Thyroid gland (tissue), 4 donors: ENCODE measurements at regions not wholly inside any gene's neighbourhood (a gene's known extent, or its start where the extent isn't known, plus 50 kb on each side); places are given as distances from the start of the nearest gene placed in this dataset.
A peak's percentile ranks its signal among the peaks of the same experiment; 100 is the strongest.

Source experiments
- DNase-seq, 2 donors: peaks; one replicate each; pipeline ENCODE4 v3.0.0-alpha.2; 2019
- H3K27ac ChIP-seq, 3 donors: fragments of 200-600 bp; sonication (generic); 1 replicate in 2 of 3; 2 replicates in 1 of 3; pipeline ENCODE4 v1.5.1; 2016 to 2019; ENCODE audit warnings: mild to moderate bottlenecking in 1 of 3, moderate library complexity in 1 of 3
- H3K27me3 ChIP-seq: fragments of 200-600 bp; sonication (generic); one replicate; pipeline ENCODE4 v1.5.1; 2019
- H3K36me3 ChIP-seq, 2 donors: fragments of 200-600 bp; sonication (generic); one replicate each; pipeline ENCODE4 v1.5.1; 2016 to 2019
- H3K4me1 ChIP-seq, 2 donors: fragments of 200-600 bp; sonication (generic); one replicate each; pipeline ENCODE4 v1.5.1; 2017 to 2019
- H3K4me3 ChIP-seq, 3 donors: fragments of 200-600 bp; sonication (generic); replicated peaks in 1 of 3; 1 replicate in 2 of 3; 2 replicates in 1 of 3; pipeline ENCODE4 v1.5.1; 2016; ENCODE audit warnings: mild to moderate bottlenecking in 1 of 3
- H3K9me3 ChIP-seq: fragments of 200-600 bp; sonication (generic); one replicate; pipeline ENCODE4 v1.5.1; 2017
- POLR2A ChIP-seq, 2 donors: fragments of 450-650 bp; IDR thresholded peaks; one replicate each; pipeline ENCODE4 v1.6.1; 2017; ENCODE audit warnings: antibody characterized with exemption in 2 of 2, mild to moderate bottlenecking in 2 of 2, moderate library complexity in 1 of 2
- WGBS, 2 donors: methylation state at CpG; one replicate each; pipeline ENCODE4 v1.1.5; 2017; 5-methylcytosine and 5-hydroxymethylcytosine counted together
- intact Hi-C: fragments of 100-400 bp; cut with DNase I; formaldehyde crosslinking; loops from one replicate; pipeline ENCODE4 v1.15.1; 2023
- TF ChIP-seq, protein P1 (sequence below), 6 experiments: fragments of 200-600 bp in 3 of 6; fragments of 450-650 bp in 3 of 6; sonication (generic) in 3 of 6; IDR thresholded peaks; one replicate each; pipeline ENCODE4 v1.5.1; 2016 to 2019; ENCODE audit warnings: antibody characterized with exemption in 6 of 6, mild to moderate bottlenecking in 2 of 6, inconsistent platforms in 1 of 6, moderate library complexity in 1 of 6

DNA sequence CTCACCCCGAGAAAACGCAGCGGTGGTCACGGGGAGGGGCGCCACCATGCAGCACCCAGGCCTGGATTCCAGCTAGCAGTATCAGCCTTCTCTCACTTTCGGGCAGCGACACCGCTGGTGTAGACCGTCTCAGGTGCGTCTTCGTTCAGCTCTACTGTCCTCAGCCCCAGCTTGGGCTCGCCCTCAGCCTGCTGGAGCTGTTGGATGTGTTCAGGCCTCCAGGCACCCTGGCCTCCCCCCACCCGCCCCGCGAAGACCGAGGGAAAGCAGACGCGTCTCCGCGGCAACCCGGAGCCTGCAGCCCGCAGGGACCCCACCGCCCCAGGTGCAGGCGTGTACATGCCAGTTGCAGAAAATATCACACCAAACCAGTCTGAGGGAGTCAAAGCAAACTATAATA, 60.8 kb upstream of the CARMIL1 start:
- peaks cover 7 to 26% of the 10 kb centered on the region in 2 donors for H3K4me1 ChIP-seq
- H3K4me3 ChIP-seq = no peak overlapping the region

DNA sequence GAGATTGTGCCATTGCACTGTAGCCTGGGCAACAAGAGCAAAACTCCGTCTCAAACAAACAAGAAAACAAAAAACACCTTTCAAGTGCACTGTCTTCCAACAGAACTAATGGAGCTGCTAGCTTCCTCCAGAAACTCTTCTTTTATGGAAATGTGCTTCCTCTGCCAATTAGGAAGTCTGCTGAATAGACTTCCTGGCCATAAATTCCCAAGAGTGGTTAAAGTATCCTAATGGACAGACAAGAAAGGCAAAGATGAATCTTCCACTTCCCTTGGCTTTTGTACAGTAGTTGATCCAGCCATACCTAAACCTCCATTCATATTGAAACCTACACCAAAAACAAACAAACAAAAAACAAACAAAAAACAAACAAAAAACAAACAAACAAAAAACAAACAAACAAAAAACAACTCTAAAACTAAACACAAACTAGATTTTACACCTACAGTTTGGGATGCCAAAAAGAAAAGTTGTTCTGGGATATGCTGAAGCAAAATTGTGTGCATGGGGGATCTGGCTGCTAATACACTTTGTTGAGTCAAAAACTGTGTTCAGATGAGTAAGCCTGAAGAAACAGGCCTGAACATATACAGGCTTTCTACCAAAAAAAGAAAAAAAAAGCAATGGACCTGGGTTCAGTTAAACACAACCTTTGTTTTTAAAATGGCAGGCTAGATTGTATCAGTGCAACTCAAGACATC, 59.8 kb upstream of the CARMIL1 start:
- no peaks in the 10 kb centered on the region for H3K27me3 ChIP-seq
- no peak overlapping the region for H3K27ac ChIP-seq
- DNase-seq = no peak
- H3K36me3 ChIP-seq = no peaks in the 10 kb centered on the region
- TF ChIP-seq POLR2A (IDR thresholded peaks at IDR 0.05) = no peak
- TF ChIP-seq, protein P1, sequence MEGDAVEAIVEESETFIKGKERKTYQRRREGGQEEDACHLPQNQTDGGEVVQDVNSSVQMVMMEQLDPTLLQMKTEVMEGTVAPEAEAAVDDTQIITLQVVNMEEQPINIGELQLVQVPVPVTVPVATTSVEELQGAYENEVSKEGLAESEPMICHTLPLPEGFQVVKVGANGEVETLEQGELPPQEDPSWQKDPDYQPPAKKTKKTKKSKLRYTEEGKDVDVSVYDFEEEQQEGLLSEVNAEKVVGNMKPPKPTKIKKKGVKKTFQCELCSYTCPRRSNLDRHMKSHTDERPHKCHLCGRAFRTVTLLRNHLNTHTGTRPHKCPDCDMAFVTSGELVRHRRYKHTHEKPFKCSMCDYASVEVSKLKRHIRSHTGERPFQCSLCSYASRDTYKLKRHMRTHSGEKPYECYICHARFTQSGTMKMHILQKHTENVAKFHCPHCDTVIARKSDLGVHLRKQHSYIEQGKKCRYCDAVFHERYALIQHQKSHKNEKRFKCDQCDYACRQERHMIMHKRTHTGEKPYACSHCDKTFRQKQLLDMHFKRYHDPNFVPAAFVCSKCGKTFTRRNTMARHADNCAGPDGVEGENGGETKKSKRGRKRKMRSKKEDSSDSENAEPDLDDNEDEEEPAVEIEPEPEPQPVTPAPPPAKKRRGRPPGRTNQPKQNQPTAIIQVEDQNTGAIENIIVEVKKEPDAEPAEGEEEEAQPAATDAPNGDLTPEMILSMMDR (IDR thresholded peaks at IDR 0.05) = no peak
- peaks cover 8 to 31% of the 10 kb centered on the region in 2 donors for H3K4me1 ChIP-seq
- no peaks in the 10 kb centered on the region for H3K9me3 ChIP-seq
- 0 to 7% methylated on average over 1 of the region's 1 CpG for WGBS, 2 donors
- intact Hi-C loops = no loop called here
- no peak overlapping the region for H3K4me3 ChIP-seq

More for the DNA sequence above, 60.8 kb upstream of the CARMIL1 start:
- no peaks in the 10 kb centered on the region for H3K36me3 ChIP-seq
- no peak for DNase-seq
- intact Hi-C loops = no loop called here
- H3K9me3 ChIP-seq = no peaks in the 10 kb centered on the region
- TF ChIP-seq, protein P1 (IDR thresholded peaks at IDR 0.05) = no peak
- TF ChIP-seq POLR2A (IDR thresholded peaks at IDR 0.05) = no peak
- no peaks in the 10 kb centered on the region for H3K27me3 ChIP-seq
- 78 to 81% methylated on average over 6 to 13 of the region's 24 CpGs for WGBS, 2 donors
- H3K27ac ChIP-seq = no peak overlapping the region

DNA sequence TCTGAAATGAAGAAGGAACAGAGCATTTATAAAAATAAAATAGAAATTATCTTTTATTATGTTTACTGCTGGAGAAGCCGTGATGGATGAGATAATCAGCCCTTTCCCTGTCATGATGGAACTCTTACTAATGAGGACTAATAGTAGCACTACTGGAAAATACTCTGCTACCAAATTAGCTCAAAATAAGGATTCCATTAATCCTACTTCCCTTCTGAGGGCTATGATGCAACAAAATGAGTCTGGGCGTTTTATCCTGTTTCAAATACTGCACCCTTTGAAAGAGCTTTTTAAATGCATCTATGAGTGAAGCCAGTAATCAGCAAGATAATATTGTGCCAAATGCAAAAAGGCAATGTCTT, 59.3 kb upstream of the CARMIL1 start:
- 75 to 86% methylated on average over 2 of the region's 2 CpGs for WGBS, 2 donors
- TF ChIP-seq, protein P1 (IDR thresholded peaks at IDR 0.05) = no peak
- no peak for TF ChIP-seq POLR2A (IDR thresholded peaks at IDR 0.05)
- no peaks in the 10 kb centered on the region for H3K9me3 ChIP-seq
- peak overlapping the region in 1 of 3 donors; percentile 29 for H3K27ac ChIP-seq
- H3K36me3 ChIP-seq = no peaks in the 10 kb centered on the region
- H3K4me3 ChIP-seq = no peak overlapping the region
- no peaks in the 10 kb centered on the region for H3K27me3 ChIP-seq
- no peak for DNase-seq
- peaks cover 8 to 31% of the 10 kb centered on the region in 2 donors for H3K4me1 ChIP-seq
- intact Hi-C loops = loop anchor here (10.0 kb wide), 1 partner anchor 335 kb away; no protein-coding TSS in a partner anchor

DNA sequence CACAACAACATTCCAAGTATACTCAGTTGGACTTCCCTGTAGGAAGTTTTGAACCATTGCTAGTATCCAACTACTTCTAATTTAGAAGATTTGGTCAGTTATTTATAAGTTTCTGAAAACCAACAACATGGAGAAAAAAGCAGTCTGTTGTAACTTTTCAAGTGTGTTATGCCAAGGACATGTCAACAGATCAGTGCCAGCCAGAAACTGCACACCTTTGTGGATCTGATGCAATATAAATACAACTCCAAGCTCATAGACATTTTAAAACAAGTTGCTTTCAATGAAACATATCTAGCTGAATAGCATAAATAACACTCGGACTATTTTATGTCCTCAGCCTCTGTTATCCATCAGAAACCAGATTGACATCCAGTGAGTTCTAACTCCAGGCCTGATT, 58.3 kb upstream of the CARMIL1 start:
- peak; percentile 37 to 42 for DNase-seq
- intact Hi-C loops = loop anchor here (10.0 kb wide), 1 partner anchor 334 kb away; no protein-coding TSS in a partner anchor
- WGBS, 2 donors = 44 to 65% methylated on average over 1 of the region's 1 CpG
- Histone ChIP-seq H3K36me3 (no peaks in the 10 kb centered on the region), H3K27me3 (no peaks in the 10 kb centered on the region), H3K9me3 (no peaks in the 10 kb centered on the region), H3K4me1 (peaks cover 8 to 31% of the 10 kb centered on the region in 2 donors), H3K4me3 (no peak overlapping the region), H3K27ac (peak overlapping the region; percentile 14 to 37 (median 29))
- TF ChIP-seq POLR2A (IDR thresholded peaks at IDR 0.05) = no peak
- TF ChIP-seq, protein P1 (IDR thresholded peaks at IDR 0.05) = no peak

DNA sequence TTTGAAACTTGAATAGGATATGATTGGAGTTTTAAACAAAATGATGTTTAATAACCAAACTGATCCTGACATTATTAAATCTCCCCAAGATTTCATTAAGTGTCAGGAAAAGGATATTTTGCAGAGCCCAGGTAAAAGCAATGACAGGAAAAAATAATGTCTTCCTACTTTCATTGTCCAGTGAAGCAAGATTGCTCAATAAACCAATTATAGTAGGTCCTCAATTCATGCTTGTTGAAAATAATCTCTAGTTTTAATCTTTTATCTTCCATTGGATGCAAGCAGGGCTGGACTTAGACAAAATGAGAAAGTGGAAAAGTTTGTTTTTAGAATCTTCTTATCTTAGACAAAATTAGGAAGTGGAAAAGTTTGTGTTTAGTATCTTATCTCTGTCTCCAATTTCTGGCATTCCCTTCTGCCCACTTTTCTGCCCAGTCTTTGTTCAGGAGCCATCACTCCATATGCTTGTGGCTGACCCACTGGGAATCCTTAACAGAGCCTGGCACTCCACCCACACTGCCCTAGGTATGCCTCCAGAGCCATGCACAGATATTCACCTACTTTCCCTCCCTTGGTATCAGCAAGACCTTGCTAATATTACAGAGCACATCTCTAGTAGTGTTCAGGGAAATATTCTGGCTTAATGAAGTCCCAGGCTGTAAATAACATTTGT, 57.0 kb upstream of the CARMIL1 start:
- TF ChIP-seq, protein P1 (IDR thresholded peaks at IDR 0.05) = no peak
- no peak for TF ChIP-seq POLR2A (IDR thresholded peaks at IDR 0.05)
- Histone ChIP-seq H3K27ac (peak overlapping the region in 1 of 3 donors; percentile 29), H3K9me3 (no peaks in the 10 kb centered on the region), H3K36me3 (no peaks in the 10 kb centered on the region), H3K4me1 (peaks cover 8 to 31% of the 10 kb centered on the region in 2 donors), H3K27me3 (no peaks in the 10 kb centered on the region), H3K4me3 (no peak overlapping the region)
- intact Hi-C loops = loop anchor here (10.0 kb wide), 1 partner anchor 333 kb away; no protein-coding TSS in a partner anchor
- DNase-seq = no peak
